HS-5 (cell line): ENCODE measurements at regions not wholly inside any gene's neighbourhood (a gene's known extent, or its start where the extent isn't known, plus 50 kb on each side); places are given as distances from the start of the nearest gene placed in this dataset.
"Not testable (repeated sequence)": the region's sequence is repeated elsewhere in the genome, so short reads cannot be mapped to it uniquely, and the experiment has no call there.

Source experiments
- DNase-seq: peaks from one replicate; pipeline ENCODE4 v3.0.0-alpha.2; 2012; ENCODE audit warnings: low read depth

DNA sequence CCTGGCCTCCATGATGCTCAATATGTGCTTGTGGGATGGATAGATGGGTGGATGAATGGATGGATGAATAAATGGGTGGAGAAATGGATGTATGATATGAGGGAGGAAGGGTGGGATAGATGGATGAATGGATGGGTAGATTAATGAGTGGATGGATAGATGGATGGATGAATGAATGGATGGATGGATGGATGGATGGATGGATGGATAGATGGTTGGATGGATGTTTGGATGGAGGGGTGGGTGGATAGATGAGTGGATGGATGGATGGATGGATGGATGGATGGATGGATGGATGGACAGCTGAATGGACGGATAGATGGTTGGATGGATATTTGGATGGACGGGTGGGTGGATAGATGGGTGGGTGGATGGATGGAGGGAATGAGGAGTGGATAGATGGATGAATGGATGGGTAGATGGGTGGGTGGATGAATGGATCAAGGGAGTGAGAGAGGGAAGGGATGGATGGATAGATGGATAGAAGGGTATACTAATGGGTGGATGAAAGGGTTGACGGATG lies 139.4 kb downstream of the CEBPB start:
- DNase-seq = no peak

DNA sequence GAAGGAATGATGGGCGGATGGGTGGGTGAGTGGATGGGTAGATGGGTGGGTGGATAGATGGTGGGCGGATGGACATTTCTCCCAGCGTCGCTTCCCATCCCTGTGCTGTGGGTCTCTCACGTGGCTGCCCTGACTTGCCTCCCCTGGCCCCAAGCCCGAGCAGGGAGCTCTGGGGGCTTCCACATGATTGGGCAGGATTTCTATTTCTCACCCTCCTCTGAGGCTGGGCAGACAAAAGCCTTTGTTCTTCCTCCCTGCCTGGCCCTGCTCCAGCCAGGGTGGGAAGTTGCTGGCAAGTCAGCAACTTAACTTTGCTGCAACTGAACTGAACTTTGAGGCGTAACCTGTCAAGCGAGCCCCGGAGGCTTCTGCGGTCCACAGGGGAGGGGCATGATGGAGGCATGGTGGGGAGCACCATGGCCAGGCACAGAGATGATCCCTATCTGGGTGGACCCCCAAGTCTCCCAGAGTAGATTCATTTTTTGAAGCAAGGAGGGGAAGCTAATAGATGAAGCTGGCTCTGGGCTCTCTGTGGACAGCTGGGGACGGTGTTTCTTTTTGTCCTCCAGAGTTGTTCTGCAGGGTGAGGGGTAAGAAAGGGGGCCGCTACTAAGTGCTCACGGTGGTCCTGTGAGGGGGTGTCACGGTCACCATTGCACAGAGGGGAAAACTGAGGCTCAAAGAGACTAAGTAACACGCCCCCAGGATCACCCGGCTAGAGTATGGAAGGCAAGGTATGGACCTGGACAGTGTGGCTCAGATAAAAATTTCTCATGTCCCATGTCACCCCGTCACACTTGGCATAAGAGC lies 140.1 kb downstream of the CEBPB start:
- no peak for DNase-seq

DNA sequence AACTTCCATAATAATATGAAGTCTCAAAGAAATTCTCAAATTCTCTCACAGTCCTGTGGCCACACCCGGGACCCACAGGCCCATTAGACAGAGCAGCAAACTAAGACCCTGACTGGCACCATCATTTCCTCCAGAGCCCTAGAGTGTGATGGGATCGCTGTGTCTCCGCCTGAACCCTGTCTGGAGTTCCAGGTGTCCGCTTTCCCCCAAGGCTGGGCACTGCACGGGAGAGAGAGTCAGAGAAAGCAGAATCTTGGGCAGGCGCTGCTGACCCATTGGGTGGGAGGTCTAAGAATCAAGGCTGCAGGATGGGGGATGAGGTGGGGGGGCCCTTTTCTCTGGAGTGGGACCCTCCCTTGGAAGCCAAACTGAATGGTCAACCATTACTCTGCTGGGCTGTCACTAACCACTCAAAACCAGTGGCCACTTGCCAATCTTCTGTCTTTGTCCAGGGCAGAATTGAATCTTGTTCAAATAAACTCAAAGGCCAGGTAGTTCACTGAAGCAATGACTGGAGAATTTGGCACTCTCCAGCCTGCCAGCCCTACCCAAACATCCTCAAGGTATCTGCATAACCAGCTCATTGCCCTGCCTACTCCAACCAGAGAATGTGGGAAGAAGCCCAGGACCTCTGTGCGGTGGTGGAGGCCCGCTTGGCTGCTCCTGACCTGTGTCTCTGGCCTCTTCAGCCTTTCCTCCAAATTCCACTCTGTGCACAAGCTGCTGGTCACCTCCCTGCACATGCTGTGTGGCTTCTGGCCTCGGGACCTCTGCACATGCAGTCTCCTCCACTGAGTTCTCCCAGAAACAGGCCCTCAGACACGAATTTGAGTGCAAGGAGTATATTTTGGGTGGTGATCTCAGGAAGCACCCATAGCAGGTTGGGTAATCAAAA lies 141.1 kb downstream of the CEBPB start:
- no peak for DNase-seq

DNA sequence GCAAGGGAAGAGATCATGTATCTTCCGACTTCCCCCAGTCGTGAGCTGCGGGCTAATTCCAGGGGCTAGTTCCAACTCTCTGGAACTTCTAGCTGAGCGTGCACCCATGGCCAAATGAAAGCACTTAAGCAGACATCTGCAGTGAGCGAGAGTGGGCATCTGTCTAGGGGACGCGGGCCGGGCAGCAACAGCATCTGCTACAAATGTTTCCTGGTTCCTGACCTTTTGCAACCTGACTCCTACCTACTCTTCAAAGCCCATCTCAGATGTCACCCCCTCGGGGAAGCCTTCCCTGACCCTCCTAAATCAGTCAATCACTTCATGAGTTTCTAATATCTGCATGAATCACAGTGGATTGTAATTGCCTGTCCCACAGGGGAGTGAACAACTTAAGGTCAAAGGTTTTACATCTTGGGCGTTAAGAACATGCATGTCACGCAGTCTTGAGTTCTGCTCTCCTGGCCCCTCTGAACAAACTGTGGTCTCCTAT lies 141.9 kb downstream of the CEBPB start:
- no peak for DNase-seq

DNA sequence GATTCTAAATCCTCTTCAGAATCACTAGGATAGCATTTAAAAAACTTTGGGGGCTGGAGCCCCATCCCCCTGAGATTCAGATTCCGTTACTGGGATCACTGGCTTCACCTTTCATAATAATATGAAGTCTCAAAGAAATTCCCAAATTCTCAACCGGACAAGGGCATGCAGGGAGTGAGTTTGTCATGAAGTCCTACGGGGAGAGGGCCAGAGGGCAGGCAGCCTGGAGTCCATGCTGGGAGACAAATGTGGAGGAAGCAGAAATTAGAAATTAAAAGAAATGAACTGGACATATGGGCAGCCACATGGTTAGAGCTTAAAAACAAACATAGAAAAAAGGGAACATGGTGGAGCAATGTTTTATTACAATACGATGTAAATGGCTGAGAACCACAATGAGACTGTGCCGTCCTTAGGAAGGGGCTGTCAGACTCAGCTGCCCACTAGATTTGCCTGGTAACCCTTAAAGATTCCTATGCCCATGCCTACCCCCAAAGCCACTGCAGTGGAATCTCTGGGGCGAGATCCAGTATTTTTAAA lies 142.6 kb downstream of the CEBPB start:
- no peak for DNase-seq

DNA sequence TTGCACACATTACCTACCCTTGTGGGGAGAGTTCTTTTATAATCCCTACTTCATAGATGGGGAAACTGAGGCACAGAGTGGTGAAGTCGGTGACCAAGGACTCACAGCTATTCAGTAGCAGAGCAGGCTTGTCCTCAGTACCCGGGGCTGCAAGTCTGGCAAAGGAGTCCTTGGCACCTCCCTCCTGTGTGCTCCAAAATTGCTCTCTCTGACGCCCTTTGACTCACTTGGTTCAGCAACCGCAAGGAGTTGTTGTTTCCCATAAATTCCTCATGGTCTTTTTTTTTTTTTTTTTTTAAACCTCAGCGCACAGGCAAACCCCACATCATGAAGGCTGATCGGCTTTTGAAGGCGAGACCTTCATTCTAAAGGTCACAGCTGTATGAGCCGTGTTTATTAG lies 143.2 kb downstream of the CEBPB start:
- DNase-seq = no peak

DNA sequence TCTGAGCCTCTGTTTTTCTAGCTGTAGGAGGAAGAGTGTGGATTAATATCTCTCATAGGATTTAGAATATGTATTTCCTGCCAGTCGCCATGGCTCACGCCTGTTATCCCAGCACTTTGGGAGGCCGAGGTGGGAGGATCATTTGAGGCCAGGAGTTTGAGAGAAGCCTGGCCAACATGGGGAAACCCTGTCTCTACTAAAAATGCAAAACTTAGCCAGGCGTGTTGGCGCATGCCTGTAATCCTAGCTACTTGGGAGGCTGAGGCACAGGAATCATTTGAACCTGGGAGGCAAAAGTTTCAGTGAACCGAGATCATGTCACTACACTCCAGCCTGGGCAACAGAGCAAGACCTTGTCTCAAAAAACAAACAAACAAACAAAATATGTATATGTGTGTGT lies 143.9 kb downstream of the CEBPB start:
- DNase-seq = not testable (repeated sequence)

DNA sequence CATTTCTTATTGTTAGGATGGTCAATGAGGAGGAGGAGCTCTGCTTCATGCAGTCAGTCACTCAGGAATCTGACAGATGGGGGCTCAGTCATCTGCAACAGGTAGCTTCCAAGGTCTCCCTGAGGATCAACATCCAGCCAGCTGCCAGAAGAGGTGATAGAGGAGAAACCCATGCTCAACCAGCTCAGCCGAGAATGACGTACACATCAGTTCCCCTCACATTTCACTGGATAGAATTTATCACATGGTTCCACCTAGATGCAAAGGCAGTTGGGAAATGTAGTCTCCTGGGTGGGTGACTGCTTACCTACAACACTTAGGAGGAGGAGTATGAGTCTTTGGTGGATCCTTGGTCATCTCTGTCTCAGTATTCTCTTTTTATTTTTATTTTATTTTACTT lies 144.5 kb downstream of the CEBPB start:
- DNase-seq = no peak

DNA sequence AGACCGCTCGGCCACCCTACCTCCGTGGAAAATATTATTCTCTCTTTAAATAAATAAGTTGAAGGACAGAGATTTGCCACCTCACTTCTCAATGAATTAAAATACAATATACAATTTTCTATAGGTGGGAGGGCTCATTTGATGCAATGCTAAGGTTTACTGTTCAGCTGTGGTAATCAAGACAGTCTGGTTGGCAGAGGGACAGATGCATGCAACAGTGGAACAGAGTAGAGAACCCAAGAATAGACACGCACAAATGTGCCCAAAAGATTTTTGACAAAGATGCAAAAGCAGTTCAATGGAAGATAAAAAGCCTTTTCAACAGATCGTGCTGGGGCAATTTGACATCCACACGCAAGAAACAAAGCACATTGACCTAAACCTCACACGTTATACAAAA lies 145.2 kb downstream of the CEBPB start:
- no peak for DNase-seq

DNA sequence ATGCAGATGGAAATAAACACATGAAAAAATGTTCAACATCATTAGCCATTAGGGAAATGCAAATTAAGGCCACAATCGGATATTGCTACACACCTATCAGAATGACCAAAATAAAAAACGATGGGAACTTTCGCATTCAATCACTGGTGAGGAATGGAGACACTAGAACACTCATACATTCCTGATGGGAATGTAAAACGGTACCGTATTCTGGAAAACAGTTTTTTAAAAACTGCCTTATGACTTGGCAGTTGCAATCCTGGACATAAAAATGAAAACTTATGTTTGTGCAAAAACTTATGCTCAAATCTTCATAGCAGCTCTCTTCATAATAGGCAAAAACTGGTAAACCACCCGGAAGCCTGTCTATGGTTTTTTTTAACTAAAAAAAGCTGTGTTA lies 146.0 kb downstream of the CEBPB start:
- DNase-seq = no peak

DNA sequence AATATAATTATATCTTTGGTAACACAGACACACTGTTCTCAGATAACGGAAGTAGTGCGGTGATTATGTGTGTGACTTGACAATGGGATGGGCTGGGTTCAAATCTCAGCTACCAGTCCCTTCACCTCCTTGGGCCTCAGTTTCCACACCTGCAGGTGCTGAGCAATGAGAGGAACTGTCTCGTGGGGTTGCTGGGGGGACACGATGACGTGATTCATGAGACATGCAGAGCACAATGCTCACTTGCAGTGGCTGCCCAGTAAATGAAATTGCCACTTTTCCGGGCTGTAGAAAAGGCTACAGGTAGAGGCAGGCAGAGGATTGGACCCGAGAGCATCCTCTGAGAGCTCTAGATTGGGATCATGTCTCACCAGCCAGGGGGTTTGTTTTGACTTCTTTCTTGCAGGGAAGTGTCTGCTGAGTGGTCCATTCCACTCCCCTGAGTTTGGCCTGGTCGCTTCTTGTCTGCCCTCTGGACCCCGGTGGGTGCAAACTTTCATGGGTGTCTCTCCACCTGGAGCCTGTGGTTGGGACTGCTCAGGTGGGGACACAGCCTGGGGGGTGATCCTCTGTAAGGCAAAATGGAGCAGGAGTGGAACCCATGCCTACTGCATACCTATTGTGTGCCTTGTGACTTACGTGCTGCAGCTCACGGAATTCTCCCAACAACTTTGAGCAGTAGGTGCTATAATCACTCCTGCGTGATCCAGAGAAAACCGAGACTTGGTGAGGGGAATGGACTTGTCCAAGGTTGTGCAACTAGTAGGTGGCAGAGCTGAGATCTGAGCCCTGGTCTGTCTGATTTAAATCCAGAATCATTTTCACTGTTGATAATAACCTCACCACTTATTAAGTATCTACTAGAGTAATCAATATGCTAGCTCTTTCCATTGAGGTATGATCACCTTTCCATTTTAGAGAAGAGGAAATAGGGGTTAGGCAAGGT lies 147.2 kb downstream of the CEBPB start:
- no peak for DNase-seq

DNA sequence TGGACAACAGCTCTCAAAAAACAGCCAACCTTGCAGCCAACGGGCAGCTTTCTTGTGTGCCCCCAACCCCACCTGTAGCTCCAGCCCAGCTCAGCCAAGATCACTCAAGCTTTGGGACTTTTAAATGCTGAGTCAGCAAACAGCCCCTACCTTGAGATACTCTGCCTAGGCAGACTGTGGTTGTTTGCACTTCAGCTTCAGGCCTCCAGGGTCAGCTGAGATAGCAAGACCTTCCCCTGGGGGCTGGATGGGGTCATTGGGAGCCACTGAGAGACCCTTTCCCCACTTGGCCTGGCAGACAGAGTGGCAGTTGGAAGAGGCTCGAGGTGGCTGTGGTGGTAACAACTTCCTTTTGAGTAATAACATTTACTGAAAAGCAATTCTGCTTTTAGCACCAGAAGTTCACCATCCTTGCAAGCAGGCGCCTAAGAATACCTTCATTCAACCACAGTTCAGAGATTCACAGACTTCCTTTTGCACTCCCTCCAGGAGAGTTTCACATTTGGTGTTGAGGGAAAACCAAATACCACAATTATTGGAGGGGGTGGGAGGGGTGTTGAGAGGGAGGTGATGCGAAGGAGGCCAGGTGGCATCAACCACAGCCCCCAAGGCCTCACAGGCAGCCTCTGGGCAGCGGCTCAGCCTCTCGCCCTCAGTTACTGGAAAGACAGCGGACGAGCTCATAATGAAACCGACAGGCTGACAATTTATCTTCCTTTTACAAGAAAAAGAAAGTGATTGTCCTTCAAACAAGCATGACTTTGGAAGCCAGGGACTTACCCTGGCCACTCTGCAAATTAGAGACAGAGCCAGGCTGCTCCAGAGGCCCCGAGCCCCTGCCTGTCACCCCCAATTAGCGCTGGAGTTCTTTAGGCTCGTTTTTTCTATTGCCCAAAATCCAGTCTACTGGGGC lies 148.1 kb downstream of the CEBPB start:
- no peak for DNase-seq

DNA sequence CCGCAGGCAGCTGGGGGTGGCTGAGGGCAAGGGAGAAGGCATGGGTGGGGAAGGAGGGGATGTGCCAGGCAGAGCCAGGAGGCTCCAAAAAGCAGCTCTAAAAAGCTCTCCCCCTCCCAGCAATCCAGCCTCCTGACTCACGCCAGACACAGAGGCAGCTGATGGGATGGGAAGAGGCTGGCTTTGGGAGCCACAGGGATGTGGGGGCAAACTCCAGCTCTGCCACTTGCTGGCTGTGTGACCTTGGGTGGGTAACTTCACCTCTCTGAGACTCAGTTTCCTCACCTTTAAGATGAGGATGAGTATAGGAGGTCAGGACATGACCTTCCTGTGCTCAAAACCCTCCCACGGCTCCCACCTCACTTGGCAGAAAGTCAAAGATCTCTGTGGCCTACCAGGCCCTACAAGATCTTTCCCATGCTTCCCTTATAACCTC lies 148.9 kb downstream of the CEBPB start:
- no peak for DNase-seq

DNA sequence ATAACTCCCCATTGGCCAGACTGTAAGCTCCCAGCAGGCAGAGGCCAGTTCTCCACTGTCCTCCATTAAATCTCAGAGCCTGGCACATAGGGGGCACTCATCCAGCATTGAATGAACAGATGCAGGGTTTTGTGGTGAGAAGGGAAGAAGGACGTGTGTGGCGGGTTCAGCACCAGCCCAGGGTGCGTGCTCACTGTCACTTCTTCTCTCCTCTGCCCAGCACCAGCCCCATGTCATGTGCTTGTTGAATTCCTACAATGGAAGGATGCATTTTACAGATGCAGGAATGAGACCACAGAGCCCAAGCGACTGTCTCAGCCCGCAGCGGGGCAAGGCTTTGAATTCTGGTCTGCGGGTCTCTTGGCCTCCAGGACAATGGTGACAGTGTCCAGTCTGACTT lies 149.9 kb downstream of the CEBPB start:
- DNase-seq = no peak

DNA sequence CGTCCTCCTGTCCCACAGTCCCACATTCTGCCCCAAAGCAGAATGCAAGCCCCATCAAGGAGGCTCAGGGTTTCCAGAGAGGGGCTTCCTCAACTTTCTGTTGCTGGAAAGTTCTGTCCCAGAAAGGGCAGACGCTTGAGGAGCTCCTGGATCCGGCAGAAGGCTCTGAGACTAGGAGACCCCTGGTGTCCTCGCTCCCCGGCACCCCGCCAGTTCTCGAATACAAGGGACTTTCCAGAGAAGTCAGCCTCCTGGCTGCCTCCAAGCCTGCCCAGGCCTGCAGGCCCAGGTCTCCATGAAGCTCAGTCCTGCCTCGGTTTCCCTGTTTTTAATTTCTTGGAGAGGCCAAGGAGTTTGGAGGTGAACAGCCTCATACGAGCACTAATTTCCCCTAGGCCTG lies 150.4 kb downstream of the CEBPB start:
- DNase-seq = no peak

DNA sequence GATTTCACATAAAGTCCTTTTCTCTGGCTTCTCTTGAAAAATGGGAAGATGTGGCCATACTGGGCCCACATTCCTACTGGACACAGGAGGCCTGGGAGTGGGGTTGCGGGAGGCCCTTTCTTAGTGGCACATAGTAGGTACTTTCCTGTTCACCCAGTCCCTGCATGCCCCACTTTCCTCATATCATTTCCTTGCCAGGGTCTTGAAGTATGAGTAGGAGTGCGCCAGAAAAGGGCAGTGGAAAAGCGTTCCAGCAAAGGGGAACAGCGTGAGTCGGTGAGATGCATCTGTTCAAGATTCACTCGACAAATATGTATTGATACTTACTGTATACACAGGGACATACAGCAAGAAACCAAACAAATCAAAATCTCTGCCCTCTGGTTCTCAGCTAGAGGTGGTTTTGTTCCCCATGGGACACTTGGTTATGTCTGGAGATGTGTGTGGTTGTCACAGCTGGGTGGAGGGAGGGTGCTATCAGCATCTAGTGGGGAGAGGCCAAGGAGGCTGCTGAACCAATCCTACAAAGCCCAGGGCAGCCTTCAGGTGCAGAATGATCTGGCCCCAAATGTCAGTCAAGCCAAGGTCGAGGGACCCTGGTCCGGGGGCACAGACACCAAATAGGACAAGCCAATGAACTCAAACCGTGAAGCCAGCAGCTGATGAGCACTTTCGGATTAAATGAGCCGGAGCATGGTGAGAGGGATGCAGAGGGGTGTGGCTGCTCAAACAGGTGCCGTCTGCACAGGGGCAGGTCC lies 151.4 kb downstream of the CEBPB start:
- no peak for DNase-seq

DNA sequence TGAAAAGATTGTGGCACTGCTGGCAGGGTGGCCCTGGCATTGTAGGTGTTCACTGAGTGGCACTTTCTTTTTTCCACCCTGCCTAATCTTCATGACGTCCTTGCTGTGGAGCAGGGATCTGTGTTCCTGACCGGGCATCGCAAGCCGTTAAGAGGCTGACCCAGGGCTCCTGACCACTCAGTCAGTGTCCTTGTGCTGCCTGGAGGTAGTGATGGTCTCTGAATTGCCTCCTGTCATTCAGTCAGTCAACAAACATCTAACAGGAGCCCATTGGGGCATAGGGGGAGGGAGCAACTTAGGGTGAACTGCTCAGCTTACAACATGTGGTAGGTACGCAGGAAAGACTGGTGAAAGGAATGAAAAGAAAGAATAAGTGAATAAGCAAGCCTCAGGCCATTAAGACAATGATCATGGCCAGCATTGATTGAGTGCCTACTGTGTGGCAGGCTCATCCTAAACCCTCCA lies 152.0 kb downstream of the CEBPB start:
- no peak for DNase-seq

DNA sequence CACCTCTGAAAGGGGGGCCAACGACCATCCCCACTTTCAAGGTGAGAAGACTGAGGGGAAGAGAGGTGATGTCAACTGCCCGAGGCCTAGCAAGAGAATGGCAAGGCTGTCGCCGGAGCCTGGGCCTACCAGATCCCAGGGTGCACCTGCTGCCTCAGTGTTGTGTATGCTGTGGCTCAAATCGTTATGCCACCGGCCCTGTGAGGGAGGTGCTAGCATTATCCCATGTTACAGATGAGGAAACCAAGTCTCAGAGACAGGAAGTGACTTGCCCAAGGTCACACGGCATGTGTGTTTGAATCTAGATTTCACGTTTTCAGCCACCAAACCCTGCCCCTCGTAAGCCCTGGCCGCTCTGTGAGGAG lies 152.5 kb downstream of the CEBPB start:
- DNase-seq = no peak

DNA sequence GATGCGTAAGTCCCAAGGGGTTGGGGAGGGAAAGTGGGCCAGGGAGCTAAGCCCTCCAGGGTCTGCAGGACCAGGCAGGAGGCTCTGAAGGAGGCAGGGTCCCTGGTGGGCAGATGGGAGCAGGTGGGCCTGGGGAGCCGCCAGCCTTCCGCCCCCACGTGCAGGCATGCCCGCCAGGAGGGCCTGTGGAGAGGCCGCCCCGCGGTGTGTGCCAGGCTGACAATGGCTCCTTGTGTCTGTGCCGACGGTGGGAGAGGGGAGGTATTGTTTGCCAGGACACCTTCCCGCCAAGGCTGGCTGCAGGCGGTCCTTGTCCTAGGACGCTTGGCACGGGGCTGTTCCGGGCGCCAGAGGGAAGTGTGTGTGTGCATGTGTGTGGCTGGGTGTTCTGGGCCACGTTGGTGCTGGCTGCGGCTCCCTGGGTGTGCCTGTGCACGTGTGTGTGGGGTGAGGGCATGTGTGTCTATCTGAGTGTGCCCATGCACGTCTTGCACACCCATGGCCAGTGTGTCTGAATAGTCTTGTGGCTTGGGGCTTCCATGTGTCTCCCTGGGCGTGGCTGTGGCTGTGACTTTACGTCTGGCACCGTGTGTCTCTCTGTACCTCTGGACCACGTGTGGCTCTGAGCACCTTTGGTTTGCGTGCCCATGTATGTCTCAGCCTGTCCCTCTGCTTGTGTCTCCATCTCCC lies 153.0 kb downstream of the CEBPB start:
- DNase-seq = no peak
